Right hindlimb (tissue), 1 donor: ENCODE measurements at regions not wholly inside any gene's neighbourhood (a gene's known extent, or its start where the extent isn't known, plus 50 kb on each side); places are given as distances from the start of the nearest gene placed in this dataset.
"Not testable (repeated sequence)": the region's sequence is repeated elsewhere in the genome, so short reads cannot be mapped to it uniquely, and the experiment has no call there.

Source experiments
- DNase-seq: peaks from one replicate; pipeline ENCODE4 v3.0.0-alpha.2; 2018

DNA sequence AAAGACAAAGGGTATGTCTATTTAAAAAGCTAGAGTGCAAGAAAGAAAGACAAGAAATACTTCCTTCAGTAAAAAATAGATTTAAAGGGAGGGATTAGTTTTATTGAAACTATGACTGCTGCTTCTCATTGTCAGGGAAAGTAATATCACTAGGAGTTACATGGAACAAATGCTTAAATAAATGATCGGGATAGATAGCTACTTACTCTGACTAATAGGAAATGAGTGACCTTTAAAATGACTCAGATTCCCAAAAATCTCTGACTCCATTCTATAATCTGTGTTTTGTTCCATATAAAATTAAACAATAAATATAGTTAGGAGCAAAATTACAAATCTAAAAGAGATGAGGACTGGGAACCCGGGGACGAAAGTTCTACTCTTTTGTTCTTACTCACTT lies 669.3 kb downstream of the NR4A2 start:
- DNase-seq, result no peak

DNA sequence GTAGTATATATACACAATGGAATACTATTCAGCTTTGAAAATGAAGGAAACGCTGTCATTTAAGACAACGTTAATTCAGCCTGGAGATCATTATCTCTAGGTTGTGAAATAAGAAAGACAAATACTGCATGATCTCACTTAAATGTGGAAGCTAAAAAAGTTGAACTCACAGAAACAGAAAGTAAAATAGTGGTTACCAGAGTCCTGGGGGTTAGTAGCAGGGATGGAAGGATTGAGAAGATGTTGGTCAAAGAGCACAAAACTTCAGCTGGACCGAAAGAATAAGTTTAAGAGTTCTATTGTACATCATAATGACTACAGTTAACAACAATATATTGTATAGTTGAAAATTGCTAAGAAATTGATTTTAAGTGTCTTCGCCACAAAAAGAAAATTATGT lies 670.3 kb downstream of the NR4A2 start:
- no peak for DNase-seq

DNA sequence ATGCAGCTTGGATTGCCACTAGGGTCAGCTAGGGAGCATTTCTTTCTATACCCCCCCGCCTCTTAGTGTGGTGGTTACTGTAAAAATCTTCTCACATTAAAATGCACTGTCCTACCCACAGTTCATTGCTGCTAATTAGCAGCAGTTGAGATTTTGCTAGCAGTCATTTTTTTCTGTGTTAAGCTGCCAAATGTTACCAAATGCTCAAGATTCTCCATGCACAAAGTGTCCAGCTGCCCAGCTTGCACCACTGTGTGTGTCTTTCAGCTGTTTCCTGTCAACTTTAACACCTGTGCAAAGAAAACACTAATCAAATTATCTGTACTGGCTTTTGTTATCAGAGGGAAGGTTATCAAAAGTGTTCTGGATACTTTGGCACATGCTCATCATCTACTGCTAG lies 679.3 kb downstream of the NR4A2 start:
- no peak for DNase-seq

DNA sequence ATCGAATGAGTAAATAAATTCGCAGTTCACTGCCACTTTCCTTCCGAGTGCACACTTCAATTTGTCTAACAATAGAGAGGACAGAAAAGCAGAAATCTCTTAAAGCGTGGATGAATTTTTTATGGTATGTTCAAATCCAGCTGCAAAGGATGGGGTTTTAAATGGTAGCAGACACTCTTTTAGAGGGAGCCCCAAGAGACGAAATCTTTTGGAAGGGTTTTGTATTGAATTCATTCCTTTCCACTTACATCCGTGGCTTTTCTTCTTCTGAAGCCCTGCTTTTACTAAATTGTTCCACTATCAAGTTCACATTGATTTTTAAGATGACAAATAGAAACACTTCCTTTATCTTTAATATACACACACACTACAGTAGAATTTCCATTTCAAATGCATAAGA lies 680.7 kb downstream of the NR4A2 start:
- DNase-seq, result no peak

DNA sequence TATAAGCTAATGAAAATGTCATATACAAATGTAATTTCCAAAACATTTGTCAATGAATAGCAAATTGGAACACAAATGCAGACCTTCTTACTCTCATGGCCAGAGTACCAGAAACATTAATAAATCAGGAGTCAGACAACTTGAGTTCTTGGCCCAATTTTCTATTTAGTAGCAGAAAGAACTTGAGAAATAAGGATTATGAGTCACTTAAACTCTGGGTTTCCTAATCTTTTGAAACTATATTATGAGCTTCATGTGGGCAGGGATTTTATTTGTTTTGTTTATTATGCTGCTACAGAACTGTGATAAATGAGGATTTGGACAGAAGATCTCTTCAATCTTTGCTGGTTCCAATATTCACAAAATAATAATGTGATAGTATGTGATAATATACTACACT lies 686.7 kb downstream of the NR4A2 start:
- DNase-seq, result no peak

DNA sequence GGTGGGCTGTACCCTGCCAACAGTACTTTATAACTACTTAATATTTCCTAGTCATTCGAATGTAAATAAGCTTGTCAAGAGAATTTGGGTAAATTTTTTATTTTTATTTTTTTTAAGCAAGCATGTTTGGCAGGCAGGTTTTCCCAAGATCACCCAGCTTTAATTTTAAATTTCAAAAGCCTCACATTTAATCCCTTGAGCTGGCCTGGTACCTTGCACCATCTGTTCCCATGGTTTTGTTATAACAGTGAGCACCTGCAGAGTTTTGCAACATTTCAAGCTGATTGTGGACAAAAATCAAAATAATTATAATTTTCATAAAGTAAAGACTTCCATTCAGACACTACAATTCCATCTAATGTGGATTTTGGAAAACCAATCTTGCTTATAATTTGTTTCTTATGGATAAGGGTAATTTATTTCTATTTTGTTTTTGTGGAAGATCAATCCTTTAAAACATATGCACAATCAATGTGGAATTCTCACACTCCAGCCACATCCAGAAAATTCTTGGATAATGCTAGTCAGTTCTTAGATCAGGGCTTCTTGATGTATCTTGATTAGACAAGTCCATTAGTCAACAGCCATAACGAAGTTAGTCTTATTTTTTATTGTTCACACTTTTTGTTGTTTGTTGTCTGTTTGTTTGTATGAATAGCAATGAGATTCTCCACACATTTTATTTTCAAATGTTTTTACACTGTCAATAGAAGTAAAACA lies 689.3 kb downstream of the NR4A2 start:
- no peak for DNase-seq

DNA sequence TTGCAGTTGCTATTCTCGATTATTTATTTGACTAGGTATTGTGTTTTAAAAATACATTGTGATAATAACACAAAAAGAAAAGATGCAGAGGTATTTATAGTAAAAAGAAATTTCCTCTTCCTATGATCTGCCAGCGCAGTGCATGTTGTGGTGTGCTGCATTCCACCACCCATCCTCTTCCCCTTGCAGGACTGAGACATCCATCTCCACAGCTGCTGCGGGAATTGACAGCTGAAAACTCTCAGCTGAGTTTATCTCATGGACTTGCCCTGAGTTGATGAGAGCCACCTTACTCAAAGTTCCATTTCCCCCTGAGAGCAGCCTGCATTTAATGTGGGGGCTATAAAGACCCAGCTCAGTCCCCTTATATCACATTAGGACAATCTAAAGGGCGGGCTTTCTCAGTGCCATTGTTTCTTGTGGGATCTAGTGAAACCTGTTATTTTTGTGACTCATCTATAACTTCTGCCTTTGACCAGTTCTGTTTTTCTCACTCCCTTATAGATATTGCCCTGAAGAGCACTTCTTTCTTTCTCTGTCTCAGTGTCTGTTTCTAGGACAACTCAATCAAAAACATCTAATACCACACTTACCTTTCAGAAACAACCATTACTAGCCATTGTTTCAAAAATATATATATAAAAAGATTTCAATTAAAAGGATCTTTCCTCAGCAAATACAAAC lies 698.5 kb downstream of the NR4A2 start:
- peak; percentile 20 for DNase-seq

DNA sequence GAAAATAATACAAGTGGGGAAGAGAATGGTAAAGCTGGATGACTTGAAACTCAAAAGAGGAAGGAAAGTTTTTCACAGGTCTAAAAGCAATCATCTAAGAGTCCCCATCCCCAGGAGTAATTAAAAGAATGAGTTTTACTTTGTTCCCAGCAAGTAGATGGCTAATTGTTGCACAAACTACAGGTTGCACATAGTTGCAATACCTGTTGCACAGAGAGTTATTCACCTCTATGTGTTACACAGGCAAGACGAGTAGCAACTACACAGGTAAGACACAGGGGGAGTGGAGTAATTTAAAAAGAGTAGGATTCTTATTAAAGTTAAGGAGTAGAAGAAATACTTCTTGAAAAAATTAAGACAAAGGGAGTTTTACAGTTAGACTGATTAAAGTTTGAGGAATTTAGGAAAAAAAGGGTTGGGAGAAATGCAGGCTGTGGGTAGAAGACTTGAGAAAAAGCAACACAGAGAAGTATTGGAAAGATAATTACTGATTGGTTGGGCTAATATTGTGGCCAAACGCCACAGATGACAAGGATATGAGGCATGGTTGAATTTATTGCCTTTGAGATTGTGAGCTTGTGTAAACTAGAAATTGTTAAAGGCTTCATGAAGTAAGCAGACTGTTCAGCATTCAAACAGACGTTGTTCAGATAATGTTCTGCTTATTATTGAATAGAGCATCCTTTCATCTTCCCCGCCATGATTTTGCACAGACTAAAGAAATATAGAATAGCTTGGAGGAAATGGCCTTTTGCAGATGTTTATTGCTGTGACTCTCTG lies 699.3 kb downstream of the NR4A2 start:
- DNase-seq, result no peak

DNA sequence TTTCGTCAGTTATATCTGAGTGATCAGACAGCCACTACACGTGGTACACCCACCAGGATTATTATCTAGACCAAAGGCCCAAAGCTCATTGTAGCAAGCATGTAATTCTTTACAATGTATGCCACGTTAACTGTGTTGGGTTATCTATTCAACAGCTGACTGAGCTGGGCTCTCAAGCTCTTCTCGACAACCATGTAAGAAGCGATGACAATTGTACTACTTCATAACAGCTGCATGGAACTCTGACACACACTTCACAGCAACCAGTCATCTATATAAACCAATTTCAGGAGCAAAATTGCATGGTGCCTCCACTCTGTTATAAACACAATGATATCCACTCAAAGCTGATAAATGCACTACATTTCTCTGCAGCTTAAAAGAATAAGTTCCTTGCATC lies 701.8 kb downstream of the NR4A2 start:
- no peak for DNase-seq

DNA sequence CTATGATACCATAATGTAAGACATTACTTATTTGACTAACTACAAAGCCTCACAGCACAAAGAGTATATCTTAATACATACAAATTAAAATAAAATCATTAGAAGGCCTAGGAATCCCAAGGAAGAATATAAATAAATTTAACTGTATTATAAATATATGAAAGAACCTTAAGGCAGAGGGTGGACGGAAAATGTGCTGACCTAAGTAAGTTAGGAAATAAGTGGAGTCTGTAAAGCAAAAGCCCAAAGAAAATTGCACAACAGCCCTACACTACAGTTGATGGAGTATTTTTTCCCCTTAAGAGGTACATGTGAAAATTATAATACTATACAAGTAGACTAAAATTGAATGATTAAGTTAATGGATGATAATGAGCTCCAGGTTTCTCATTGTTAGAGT lies 710.1 kb downstream of the NR4A2 start:
- DNase-seq, result no peak

DNA sequence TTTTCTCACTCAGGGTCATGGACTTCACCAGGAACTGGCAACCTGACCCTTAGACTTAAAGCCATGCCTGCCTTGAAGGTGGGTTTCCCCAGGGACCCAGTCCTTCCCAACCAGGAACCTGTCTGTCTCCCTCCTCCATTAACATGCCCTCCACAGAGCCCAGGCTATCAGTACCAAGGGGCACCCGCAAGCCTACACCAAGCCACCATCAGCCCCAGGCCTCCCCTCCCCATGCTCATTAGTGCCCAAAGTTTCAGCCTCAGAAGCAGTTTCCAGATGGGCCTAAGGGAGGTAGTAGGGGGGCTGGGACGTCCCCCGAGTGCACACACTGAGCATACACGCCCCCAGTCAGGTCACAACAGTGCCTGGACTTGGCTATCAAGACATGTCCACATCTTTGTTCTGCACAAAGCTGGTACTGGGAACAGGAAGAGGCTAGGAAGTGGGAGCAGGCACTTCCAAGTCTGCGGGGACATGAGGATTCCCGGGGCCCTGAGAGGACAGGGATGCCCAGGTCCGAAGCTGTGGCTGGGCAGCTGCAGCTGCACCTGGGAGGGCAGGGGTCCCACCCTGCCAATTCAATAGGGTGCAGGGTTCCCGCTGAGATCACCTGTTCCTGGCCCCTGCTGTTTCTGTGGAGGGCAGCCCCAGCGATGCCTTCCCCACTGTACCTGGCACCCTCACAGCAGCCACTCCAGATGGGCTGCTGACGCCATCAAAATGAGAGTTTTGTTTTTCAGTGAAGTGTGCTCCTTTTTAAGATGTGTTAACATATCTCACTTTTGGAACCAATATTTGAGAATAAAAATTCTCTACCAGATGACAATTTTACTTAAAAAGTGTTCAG lies 731.4 kb downstream of the NR4A2 start:
- no peak for DNase-seq

DNA sequence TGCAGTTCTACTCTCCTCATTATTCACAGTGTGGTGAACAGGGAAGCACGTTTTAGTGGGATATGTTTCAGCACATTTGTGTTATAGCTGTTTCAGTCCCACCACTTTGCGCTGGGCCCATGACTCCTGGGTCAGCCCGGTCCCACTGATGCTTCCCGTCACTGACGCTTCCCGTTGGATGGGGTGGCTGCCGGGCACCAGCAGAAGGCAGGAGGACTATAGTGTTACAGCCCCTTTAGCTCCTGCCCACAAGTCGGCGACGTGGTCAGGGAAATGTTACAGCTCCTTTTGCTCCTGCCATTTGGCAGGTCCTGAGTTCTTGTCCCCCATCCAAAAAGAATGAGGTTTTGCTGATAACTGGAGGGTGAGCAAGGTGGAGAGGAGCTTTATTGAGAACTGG lies 732.2 kb downstream of the NR4A2 start:
- no peak for DNase-seq

DNA sequence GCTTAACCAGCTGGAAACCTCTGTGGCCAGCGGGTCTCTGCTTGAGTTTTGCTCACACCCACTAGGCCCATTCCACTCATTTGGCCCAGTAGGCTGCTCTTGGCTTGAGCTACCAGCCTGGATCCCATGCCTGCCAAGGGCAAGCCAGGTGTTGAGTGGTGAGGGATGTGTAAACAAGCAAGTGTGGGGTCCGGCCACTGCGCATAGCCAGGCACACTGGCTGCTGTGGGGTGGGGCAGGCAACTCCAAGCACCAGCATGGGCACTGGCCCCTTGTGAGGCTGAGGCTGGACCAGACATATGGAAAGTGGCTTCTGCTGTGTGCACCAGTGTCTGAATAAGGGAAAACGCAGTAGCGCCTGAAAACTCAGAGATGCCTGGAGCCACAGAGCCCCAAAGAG lies 732.7 kb downstream of the NR4A2 start:
- DNase-seq, result no peak

DNA sequence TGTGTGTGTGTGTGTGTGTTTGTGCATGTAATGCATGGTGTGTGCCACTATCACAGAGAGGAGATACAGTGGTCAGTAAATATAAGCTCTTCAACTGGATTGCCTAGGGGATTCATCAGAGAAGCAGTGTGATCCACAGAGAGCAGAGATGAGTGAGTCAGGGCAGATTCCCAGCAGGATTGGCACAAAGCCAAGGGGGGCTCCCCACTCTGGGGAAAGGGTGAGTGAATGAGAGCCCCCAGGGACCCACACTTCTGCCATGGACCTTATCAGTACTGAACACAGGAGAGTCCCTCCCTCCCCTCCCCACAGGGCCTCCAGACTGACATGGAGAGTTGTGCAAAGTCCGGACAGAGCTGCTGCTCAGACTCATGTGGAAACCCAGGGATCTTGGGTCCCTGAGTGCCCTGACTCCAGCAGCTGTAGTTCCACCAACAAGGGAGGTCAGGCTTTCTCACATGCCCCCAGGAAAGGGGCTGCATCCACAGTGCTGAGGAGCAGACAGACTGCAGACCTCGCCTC lies 748.8 kb downstream of the NR4A2 start:
- DNase-seq, result no peak

DNA sequence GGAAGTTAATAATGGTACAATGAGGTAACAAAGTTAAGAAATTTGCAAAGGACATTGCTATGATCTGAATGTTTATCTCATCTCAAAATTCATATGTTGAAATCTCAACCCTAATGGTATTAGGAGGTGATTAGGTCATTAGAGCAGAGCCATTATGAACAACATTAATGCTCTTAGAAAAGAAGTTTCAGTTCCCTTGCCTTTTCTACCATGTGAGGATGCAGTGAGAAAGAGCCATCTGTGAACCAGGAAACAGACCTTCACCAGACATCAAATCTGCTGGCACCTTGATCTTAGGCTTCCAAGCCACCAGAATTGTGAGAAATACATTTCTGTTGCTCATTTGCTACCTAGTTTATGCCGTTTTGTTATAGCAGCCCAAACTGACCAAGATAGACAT lies 757.6 kb downstream of the NR4A2 start:
- no peak for DNase-seq

DNA sequence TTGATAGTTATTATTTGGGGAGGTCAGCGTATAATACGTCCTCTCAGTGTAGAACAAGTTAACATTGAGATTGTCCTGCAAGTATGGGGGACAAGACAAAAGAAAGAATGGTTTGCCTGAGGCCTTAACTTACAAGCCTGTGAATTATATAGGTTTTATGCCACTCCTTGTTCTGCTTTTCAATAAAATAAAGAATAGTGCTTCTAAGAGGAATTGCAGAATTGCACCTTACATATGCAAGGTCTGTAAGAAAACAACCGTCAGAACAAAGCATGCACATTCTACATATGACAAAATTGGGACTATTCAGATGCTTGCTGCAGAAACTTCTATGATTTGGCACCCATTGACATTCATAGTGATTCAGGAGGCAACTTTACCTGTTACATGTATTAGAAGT lies 785.0 kb downstream of the NR4A2 start:
- no peak for DNase-seq

DNA sequence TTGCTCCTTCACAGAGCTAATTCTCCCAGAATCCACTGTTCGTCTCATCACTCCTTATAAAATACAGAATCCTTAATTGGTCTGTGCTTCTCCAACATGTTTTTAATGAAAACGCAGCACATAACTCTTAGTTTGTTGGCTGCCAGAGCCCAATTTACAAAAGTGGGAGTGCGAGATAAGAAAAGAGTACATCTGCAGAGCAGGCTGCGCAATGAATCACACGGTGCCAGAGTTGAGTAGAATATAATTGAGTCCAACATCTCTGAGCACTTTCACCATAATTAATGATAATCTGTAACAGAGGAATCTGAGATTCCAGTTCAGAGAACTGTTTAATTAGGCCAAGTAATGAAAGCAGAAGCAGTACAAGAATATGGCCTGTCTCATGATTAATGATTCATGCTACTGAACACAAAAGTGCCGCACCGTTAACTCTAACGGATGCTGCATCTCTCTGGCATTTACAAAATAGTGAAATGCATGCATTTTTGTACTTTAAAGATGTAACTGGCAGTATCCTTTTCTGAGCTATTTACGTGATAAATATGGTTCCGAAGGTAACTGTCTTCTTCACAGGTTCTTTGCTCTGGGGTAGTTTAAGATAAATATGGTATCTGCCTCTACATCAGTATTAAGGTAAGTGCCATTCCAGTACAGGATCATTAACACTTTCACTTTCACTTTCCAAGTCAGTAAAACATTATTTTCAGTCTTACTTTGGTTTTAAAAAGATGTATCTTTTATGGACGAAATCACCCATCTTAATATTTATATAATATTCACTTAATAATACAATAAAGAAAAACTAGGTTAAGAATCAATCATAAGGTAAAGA lies 785.6 kb downstream of the NR4A2 start:
- no peak for DNase-seq

DNA sequence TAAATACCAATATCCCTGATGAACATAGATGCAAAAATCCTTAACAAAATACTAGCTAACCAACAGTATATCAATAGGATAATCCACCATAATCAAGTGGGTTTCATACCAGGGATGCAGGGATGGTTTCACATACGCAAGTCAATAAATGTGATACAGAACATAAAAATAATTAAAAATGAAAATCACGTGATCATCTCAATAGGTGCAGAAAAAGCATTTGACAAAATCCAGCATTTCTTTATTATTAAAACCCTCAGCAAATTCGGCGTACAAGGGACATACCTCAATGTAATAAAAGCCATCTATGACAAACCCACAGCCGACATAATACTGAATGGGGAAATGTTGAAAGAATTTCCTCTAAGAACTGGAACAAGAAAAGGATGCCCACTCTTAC lies 793.5 kb downstream of the NR4A2 start:
- DNase-seq, result not testable (repeated sequence)

DNA sequence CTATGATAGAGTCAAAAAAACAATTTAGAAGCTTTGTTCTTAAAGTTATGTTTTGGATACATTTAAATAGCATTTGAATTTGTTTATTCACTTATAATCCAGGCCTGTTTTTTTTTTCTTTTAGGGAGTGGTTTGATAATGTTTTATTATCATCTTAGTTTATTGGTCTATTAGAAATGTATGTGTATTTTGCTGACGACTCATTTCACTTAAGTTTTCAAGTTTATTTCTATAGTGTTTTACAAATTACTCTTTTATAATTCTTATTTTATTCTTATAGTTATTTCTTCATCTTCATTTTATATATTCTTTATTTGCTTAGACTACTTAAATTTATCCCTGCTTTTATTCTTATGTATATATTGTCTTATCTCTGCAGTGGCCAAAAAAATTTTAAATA lies 804.5 kb downstream of the NR4A2 start:
- no peak for DNase-seq

DNA sequence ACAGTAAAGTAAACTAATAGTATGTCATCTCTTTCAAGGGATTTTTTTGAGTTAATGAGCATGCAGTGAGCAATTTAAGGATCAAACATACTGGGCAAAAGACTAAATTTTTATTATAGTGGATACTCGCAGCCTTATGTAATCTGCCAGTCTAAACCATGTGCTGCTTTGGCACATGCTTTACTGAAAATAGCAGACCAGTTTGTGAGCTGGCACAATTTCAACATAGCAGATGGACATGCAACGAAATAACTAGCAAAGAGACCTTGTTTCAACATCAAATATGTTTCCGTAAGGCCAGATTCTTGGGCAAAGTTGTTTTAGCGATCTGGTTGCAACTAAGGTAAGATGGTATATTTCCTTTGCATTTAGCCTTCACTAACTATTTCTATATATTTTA lies 807.3 kb downstream of the NR4A2 start:
- DNase-seq, result peak; percentile 15

DNA sequence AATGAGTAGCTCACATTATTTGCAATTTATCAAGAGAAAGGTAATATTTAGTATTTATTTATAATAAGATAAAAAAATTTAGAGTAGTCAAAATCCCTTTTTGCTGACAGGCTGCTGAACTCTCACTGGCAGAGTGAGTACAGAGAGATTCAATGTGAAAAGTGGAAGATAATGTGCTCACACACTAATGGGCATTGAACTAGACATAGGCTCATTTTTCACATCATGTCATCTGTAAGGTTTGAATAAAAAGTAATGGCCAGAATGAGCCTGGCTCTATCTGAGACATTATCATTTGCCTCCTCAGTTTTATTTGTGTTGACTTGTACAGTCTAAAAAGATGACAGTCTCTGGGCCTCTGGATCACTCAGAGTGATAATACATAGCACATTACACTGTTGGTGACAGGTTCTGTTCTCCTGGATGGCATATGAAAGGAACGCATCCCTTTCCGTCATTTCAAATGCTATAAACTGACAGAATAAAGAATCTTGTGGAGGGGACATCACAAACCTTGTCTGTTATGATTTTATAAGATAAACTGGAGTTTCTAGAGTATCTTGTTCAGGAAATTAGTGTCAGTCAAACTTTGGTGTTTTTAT lies 812.9 kb downstream of the NR4A2 start:
- DNase-seq, result no peak

DNA sequence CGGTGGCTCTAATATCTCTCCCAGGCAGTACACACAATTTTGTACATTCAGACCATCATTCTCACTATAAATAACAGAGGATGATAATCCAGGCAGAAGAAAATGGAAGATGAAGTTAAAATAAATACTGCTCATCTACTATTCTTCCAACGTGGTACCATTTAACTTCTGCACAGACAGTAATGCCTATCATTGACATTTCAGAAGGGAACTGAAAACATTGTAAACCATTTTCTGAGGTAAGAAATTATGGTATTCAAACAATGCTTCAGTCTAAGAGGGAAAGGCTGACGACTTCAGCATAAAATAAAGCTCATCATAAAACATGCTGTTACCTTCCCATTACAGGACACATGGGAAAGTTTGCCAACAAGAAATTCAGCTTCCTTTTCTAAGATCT lies 814.4 kb downstream of the NR4A2 start:
- DNase-seq, result no peak
